ENCODE measurements at regions not wholly inside any gene's neighbourhood (a gene's known extent, or its start where the extent isn't known, plus 50 kb on each side); places are given as distances from the start of the nearest gene placed in this dataset.

GRCh38 chr20:58112017-58112781, 116.3 kb downstream of the ANKRD60 start:
- Mint-ChIP-seq H3K9me3 (peaks cover 2% of the 10 kb centered on the region), H3K36me3 (ENCODE audit: low read depth) (no peaks in the 10 kb centered on the region), H3K4me3 (no peak overlapping the region), H3K4me1 (no peaks in the 10 kb centered on the region), H3K27ac (no peak overlapping the region), H3K27me3 (peaks cover 8% of the 10 kb centered on the region)
- DNase-seq: no peak
- POLR2A ChIA-PET: no interaction called here
- CTCF ChIA-PET: no interaction called here

- no peaks in the 10 kb centered on the region for H3K36me3 Mint-ChIP-seq (ENCODE audit: low read depth)
- ChIA-PET CTCF (no interaction called here), POLR2A (no interaction called here)
- no peak for DNase-seq
- H3K4me3 Mint-ChIP-seq: no peak overlapping the region
- no peaks in the 10 kb centered on the region for H3K4me1 Mint-ChIP-seq
- H3K27me3 Mint-ChIP-seq: peaks cover 4% of the 10 kb centered on the region
- peaks cover 2% of the 10 kb centered on the region for H3K9me3 Mint-ChIP-seq
- no peak overlapping the region for H3K27ac Mint-ChIP-seq
Measured at GRCh38 chr20:58111310-58112016, 117.0 kb downstream of the ANKRD60 start.

- H3K9me3 Mint-ChIP-seq: peaks cover 2% of the 10 kb centered on the region
- H3K27ac Mint-ChIP-seq: no peak overlapping the region
- DNase-seq: no peak
- POLR2A ChIA-PET: no interaction called here
- CTCF ChIA-PET: no interaction called here
- no peak overlapping the region for H3K4me3 Mint-ChIP-seq
- H3K27me3 Mint-ChIP-seq: peaks cover 4% of the 10 kb centered on the region
- no peaks in the 10 kb centered on the region for H3K4me1 Mint-ChIP-seq
- no peaks in the 10 kb centered on the region for H3K36me3 Mint-ChIP-seq (ENCODE audit: low read depth)
Measured at GRCh38 chr20:58109918-58110635, 118.4 kb downstream of the ANKRD60 start.

- no peak overlapping the region for H3K27ac Mint-ChIP-seq
- no peak overlapping the region for H3K4me3 Mint-ChIP-seq
- no peak for DNase-seq
- H3K36me3 Mint-ChIP-seq (ENCODE audit: low read depth): no peaks in the 10 kb centered on the region
- CTCF ChIA-PET: no interaction called here
- peaks cover 4% of the 10 kb centered on the region for H3K27me3 Mint-ChIP-seq
- POLR2A ChIA-PET: no interaction called here
- H3K9me3 Mint-ChIP-seq: peaks cover 2% of the 10 kb centered on the region
- H3K4me1 Mint-ChIP-seq: no peaks in the 10 kb centered on the region
Measured at GRCh38 chr20:58109126-58109880, 119.2 kb downstream of the ANKRD60 start.

- CTCF ChIA-PET: no interaction called here
- no peak for DNase-seq
- H3K4me1 Mint-ChIP-seq: no peaks in the 10 kb centered on the region
- POLR2A ChIA-PET: no interaction called here
- H3K9me3 Mint-ChIP-seq: peaks cover 2% of the 10 kb centered on the region
- no peak overlapping the region for H3K27ac Mint-ChIP-seq
- H3K36me3 Mint-ChIP-seq (ENCODE audit: low read depth): no peaks in the 10 kb centered on the region
- no peak overlapping the region for H3K4me3 Mint-ChIP-seq
- peaks cover 4% of the 10 kb centered on the region for H3K27me3 Mint-ChIP-seq
Measured at GRCh38 chr20:58107533-58107932, 120.9 kb downstream of the ANKRD60 start.

GRCh38 chr20:58106143-58106750, 122.2 kb downstream of the ANKRD60 start:
- H3K4me1 Mint-ChIP-seq: no peaks in the 10 kb centered on the region
- H3K36me3 Mint-ChIP-seq (ENCODE audit: low read depth): no peaks in the 10 kb centered on the region
- no peak overlapping the region for H3K27ac Mint-ChIP-seq
- H3K4me3 Mint-ChIP-seq: no peak overlapping the region
- H3K27me3 Mint-ChIP-seq: peaks cover 4% of the 10 kb centered on the region
- no peak for DNase-seq
- POLR2A ChIA-PET: no interaction called here
- peaks cover 2% of the 10 kb centered on the region for H3K9me3 Mint-ChIP-seq
- CTCF ChIA-PET: no interaction called here

GRCh38 chr20:58103961-58104360, 124.5 kb downstream of the ANKRD60 start:
- Mint-ChIP-seq H3K9me3 (no peaks in the 10 kb centered on the region), H3K36me3 (ENCODE audit: low read depth) (no peaks in the 10 kb centered on the region), H3K4me1 (no peaks in the 10 kb centered on the region), H3K4me3 (no peak overlapping the region), H3K27me3 (peaks cover 2% of the 10 kb centered on the region), H3K27ac (no peak overlapping the region)
- no peak for DNase-seq
- POLR2A ChIA-PET: no interaction called here
- CTCF ChIA-PET: no interaction called here

- CTCF ChIA-PET: no interaction called here
- Mint-ChIP-seq H3K27me3 (peaks cover 2% of the 10 kb centered on the region), H3K36me3 (ENCODE audit: low read depth) (no peaks in the 10 kb centered on the region), H3K9me3 (no peaks in the 10 kb centered on the region), H3K27ac (no peak overlapping the region), H3K4me1 (no peaks in the 10 kb centered on the region), H3K4me3 (no peak overlapping the region)
- DNase-seq: no peak
- POLR2A ChIA-PET: no interaction called here
Measured at GRCh38 chr20:58103517-58103904, 124.9 kb downstream of the ANKRD60 start.

GRCh38 chr20:58102744-58103516, 125.5 kb downstream of the ANKRD60 start:
- ChIA-PET POLR2A (no interaction called here), CTCF (interaction anchor here (0.7 kb wide), 1 partner anchor 26 kb away, joined by 3 read pairs; no protein-coding TSS in a partner anchor)
- Mint-ChIP-seq H3K4me3 (no peak overlapping the region), H3K27ac (no peak overlapping the region), H3K27me3 (peaks cover 2% of the 10 kb centered on the region), H3K4me1 (no peaks in the 10 kb centered on the region), H3K36me3 (ENCODE audit: low read depth) (no peaks in the 10 kb centered on the region), H3K9me3 (no peaks in the 10 kb centered on the region)
- DNase-seq: no peak

- ChIA-PET POLR2A (no interaction called here), CTCF (interaction anchor here (0.7 kb wide), 1 partner anchor 25 kb away, joined by 3 read pairs; no protein-coding TSS in a partner anchor)
- Mint-ChIP-seq H3K36me3 (ENCODE audit: low read depth) (no peaks in the 10 kb centered on the region), H3K4me3 (no peak overlapping the region), H3K27me3 (no peaks in the 10 kb centered on the region), H3K4me1 (no peaks in the 10 kb centered on the region), H3K27ac (no peak overlapping the region), H3K9me3 (no peaks in the 10 kb centered on the region)
- no peak for DNase-seq
Measured at GRCh38 chr20:58102261-58102660, 126.2 kb downstream of the ANKRD60 start.

- no peaks in the 10 kb centered on the region for H3K27me3 Mint-ChIP-seq
Measured at GRCh38 chr20:58100731-58101356, 127.6 kb downstream of the ANKRD60 start.

More at GRCh38 chr20:58100731-58101356, 127.6 kb downstream of the ANKRD60 start:
- ChIA-PET CTCF (no interaction called here), POLR2A (no interaction called here)
- Mint-ChIP-seq H3K4me1 (no peaks in the 10 kb centered on the region), H3K4me3 (no peak overlapping the region), H3K27ac (no peak overlapping the region), H3K36me3 (ENCODE audit: low read depth) (no peaks in the 10 kb centered on the region), H3K9me3 (no peaks in the 10 kb centered on the region)
- DNase-seq: no peak

All from activated CD4-positive, alpha-beta T cell treated with anti-CD3 and anti-CD28 coated beads, Interleukin-2, amount 10 ng/mL, durations not matched to agents 7 days and 5 days (primary cell).